OCI-LY3 (cell line): ENCODE measurements at regions not wholly inside any gene's neighbourhood (a gene's known extent, or its start where the extent isn't known, plus 50 kb on each side); places are given as distances from the start of the nearest gene placed in this dataset.

Experiments used
- CTCF ChIP-seq: fragments of 200-600, 300-600 bp; sonication (generic); IDR thresholded peaks from 2 replicates; pipeline ENCODE4 v1.5.1; 2014; ENCODE audit warnings: antibody characterized with exemption, low read length, low read depth
- EZH2phosphoT487 ChIP-seq: fragments of 200-600 bp; shearing (Covaris generic); IDR thresholded peaks from 2 replicates; pipeline ENCODE4 v1.6.1; 2018; ENCODE audit warnings: antibody characterized with exemption, mixed run types, low read depth

- TF ChIP-seq CTCF (no peak), EZH2phosphoT487 (no peak)
These were observed 142.7 kb downstream of the CPEB2 start for GRCh38 chr4:15144967-15145295.
